HEK293 (cell line): ENCODE measurements at regions not wholly inside any gene's neighbourhood (a gene's known extent, or its start where the extent isn't known, plus 50 kb on each side); places are given as distances from the start of the nearest gene placed in this dataset.

ENCODE experiments used
- CTCF ChIA-PET: fragments of 350-600 bp; formaldehyde crosslinking; extraction: SDS; loops from one replicate; lab custom pipeline; 2021; ENCODE audit warnings: antibody characterized with exemption; lab: Yijun Ruan, JAX
- POLR2A ChIA-PET: fragments of 300-600 bp; formaldehyde crosslinking; extraction: SDS; loops from one replicate; lab custom pipeline; 2020; ENCODE audit warnings: antibody characterized with exemption, inconsistent platforms; lab: Yijun Ruan, JAX
- H3K27ac ChIP-seq: fragments of 200-500 bp; sonication (Bioruptor generic); 2 replicates; pipeline ENCODE4 v1.5.1; 2014; ENCODE audit warnings: low read depth, low read length, control low read depth, inconsistent platforms; ENCODE audit errors: extremely low read depth
- H3K36me3 ChIP-seq, 2 experiments: fragments of 200-500 bp in 1 of 2; sonication (Bioruptor generic) in 1 of 2; 1 replicate in 1 of 2; 2 replicates in 1 of 2; pipeline ENCODE4 v1.5.1; 2014 to 2017; ENCODE audit warnings: inconsistent platforms in 2 of 2, low read length in 2 of 2; ENCODE audit not compliant: control insufficient read depth in 2 of 2, insufficient read depth in 1 of 2
- H3K4me1 ChIP-seq: fragments of 200-500 bp; sonication (Bioruptor generic); 2 replicates; pipeline ENCODE4 v1.5.1; 2014; ENCODE audit warnings: mild to moderate bottlenecking, low read length, inconsistent platforms; ENCODE audit not compliant: control insufficient read depth, insufficient read depth
- H3K4me3 ChIP-seq: 2 replicates; pipeline ENCODE4 v1.5.1; 2011; ENCODE audit warnings: low read depth, mild to moderate bottlenecking, control low read depth, low read length, moderate library complexity
- H3K9me3 ChIP-seq: fragments of 200-500 bp; sonication (Bioruptor generic); 2 replicates; pipeline ENCODE4 v1.5.1; 2014; ENCODE audit warnings: low read depth, low read length, inconsistent platforms; ENCODE audit not compliant: control insufficient read depth, insufficient read depth
- MYNN ChIP-seq: fragments of 450-650 bp; formaldehyde crosslinking; IDR thresholded peaks from 2 replicates; pipeline ENCODE4 v1.5.1; 2016; ENCODE audit warnings: missing biosample characterization, missing genetic modification characterization, borderline replicate concordance
- OSR2 ChIP-seq: fragments of 450-650 bp; formaldehyde crosslinking; IDR thresholded peaks from 2 replicates; pipeline ENCODE4 v1.5.1; 2016; ENCODE audit warnings: missing biosample characterization, missing genetic modification characterization
- SETDB1 ChIP-seq: IDR thresholded peaks from one replicate; pipeline ENCODE4 v1.6.1; 2017; ENCODE audit warnings: mild to moderate bottlenecking, low read length, moderate library complexity, mixed read lengths; ENCODE audit not compliant: insufficient read length
- ZBTB1 ChIP-seq: fragments of 450-650 bp; formaldehyde crosslinking; IDR thresholded peaks from 2 replicates; pipeline ENCODE4 v1.5.1; 2016; ENCODE audit warnings: missing biosample characterization, missing genetic modification characterization
- ZBTB49 ChIP-seq: fragments of 450-650 bp; formaldehyde crosslinking; IDR thresholded peaks from 2 replicates; pipeline ENCODE4 v1.5.1; 2016; ENCODE audit warnings: missing biosample characterization, missing genetic modification characterization, low read depth
- ZEB2 ChIP-seq: fragments of 450-650 bp; formaldehyde crosslinking; IDR thresholded peaks from 2 replicates; pipeline ENCODE4 v1.5.1; 2016; ENCODE audit warnings: missing biosample characterization, missing genetic modification characterization
- ZFP41 ChIP-seq: fragments of 450-650 bp; formaldehyde crosslinking; IDR thresholded peaks from 2 replicates; pipeline ENCODE4 v1.5.1; 2016; ENCODE audit warnings: missing biosample characterization, missing genetic modification characterization, borderline replicate concordance
- ZNF169 ChIP-seq: fragments of 450-650 bp; formaldehyde crosslinking; IDR thresholded peaks from 2 replicates; pipeline ENCODE4 v1.5.1; 2016; ENCODE audit warnings: missing biosample characterization, missing genetic modification characterization
- ZNF175 ChIP-seq: fragments of 450-650 bp; formaldehyde crosslinking; IDR thresholded peaks from 2 replicates; pipeline ENCODE4 v1.5.1; 2016; ENCODE audit warnings: missing biosample characterization, missing genetic modification characterization
- ZNF366 ChIP-seq: fragments of 450-650 bp; formaldehyde crosslinking; conservative IDR thresholded peaks from 2 replicates; pipeline ENCODE4 v1.5.1; 2016; ENCODE audit warnings: missing biosample characterization, missing genetic modification characterization
- ZNF426 ChIP-seq: fragments of 450-650 bp; formaldehyde crosslinking; IDR thresholded peaks from 2 replicates; pipeline ENCODE4 v1.5.1; 2017; ENCODE audit warnings: missing biosample characterization, missing genetic modification characterization, mild to moderate bottlenecking, inconsistent platforms, moderate library complexity
- ZNF48 ChIP-seq: fragments of 450-650 bp; formaldehyde crosslinking; IDR thresholded peaks from 2 replicates; pipeline ENCODE4 v1.5.1; 2016; ENCODE audit warnings: missing biosample characterization, missing genetic modification characterization
- ZNF670 ChIP-seq: fragments of 450-650 bp; formaldehyde crosslinking; IDR thresholded peaks from 2 replicates; pipeline ENCODE4 v1.5.1; 2016; ENCODE audit warnings: missing biosample characterization, missing genetic modification characterization, low read depth
- ZNF830 ChIP-seq: fragments of 450-650 bp; IDR thresholded peaks from 2 replicates; pipeline ENCODE4 v1.5.0; 2018; ENCODE audit warnings: missing biosample characterization, missing genetic modification characterization, low read depth, mild to moderate bottlenecking, moderate library complexity
- TF ChIP-seq, protein P1 (sequence below): fragments of 450-650 bp; formaldehyde crosslinking; IDR thresholded peaks from 2 replicates; pipeline ENCODE4 v1.5.1; 2016; ENCODE audit warnings: missing biosample characterization, missing genetic modification characterization, borderline replicate concordance
- TF ChIP-seq, protein P2 (sequence below): fragments of 450-650 bp; formaldehyde crosslinking; IDR thresholded peaks from 2 replicates; pipeline ENCODE4; 2016; ENCODE audit warnings: missing biosample characterization, missing genetic modification characterization

DNA sequence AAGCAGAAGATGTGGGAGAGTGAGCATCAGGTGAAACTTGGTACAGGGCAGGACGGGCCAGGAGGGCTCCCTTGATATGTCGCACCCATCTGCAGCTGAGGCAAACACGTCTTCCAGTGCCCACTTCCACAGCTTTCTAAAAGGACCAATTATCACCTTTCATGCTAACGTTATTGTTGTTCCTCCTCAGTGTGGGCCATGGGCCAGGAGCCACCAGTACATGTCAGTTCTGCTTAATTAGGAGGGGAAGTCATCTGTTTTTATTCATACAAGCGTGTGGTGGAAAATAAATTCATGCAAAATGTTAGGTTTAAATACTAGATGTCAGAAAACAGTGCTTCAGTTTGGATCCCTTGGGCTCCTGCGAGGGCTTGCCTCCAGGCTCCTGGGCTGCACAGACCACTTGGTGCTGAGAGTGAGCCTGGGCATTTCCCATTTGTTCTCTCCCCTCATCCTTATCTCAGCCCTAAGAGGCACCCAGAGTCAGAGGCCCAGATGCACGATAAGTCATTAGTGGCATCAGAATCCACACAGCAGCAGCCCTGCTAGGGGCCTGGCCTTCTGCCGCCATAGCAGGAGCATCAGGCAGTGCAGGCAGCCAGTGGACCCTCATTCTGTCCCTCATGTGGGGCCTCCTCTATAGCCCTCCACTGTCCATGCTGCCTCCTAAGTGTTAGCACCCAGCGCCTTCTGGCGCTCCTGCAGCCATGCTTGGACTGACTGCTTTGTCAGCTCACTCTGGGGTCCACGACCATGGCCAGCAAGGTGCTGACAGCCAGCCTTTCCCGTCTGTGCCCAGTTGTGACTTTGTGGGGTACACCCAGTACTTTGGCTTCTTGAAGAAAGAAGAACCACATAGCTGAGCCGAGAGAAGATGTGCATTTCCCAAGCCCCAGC lies 539.8 kb upstream of the RAB6C start:
- H3K27ac ChIP-seq: no peak overlapping the region
- H3K4me1 ChIP-seq: no peaks in the 10 kb centered on the region
- no peak overlapping the region for H3K4me3 ChIP-seq
- peaks cover 0 to 16% of the 10 kb centered on the region in 2 experiments; a peak in 1 of 3 replicates for H3K36me3 ChIP-seq
- ChIA-PET CTCF (interaction anchor here (0.7 kb wide), 1 partner anchor 43 kb away, joined by 3 read pairs; no protein-coding TSS in a partner anchor), POLR2A (no interaction called here)
- H3K9me3 ChIP-seq: no peaks in the 10 kb centered on the region
- no peak for TF ChIP-seq OSR2
- TF ChIP-seq MYNN: no peak
- TF ChIP-seq, protein P1, sequence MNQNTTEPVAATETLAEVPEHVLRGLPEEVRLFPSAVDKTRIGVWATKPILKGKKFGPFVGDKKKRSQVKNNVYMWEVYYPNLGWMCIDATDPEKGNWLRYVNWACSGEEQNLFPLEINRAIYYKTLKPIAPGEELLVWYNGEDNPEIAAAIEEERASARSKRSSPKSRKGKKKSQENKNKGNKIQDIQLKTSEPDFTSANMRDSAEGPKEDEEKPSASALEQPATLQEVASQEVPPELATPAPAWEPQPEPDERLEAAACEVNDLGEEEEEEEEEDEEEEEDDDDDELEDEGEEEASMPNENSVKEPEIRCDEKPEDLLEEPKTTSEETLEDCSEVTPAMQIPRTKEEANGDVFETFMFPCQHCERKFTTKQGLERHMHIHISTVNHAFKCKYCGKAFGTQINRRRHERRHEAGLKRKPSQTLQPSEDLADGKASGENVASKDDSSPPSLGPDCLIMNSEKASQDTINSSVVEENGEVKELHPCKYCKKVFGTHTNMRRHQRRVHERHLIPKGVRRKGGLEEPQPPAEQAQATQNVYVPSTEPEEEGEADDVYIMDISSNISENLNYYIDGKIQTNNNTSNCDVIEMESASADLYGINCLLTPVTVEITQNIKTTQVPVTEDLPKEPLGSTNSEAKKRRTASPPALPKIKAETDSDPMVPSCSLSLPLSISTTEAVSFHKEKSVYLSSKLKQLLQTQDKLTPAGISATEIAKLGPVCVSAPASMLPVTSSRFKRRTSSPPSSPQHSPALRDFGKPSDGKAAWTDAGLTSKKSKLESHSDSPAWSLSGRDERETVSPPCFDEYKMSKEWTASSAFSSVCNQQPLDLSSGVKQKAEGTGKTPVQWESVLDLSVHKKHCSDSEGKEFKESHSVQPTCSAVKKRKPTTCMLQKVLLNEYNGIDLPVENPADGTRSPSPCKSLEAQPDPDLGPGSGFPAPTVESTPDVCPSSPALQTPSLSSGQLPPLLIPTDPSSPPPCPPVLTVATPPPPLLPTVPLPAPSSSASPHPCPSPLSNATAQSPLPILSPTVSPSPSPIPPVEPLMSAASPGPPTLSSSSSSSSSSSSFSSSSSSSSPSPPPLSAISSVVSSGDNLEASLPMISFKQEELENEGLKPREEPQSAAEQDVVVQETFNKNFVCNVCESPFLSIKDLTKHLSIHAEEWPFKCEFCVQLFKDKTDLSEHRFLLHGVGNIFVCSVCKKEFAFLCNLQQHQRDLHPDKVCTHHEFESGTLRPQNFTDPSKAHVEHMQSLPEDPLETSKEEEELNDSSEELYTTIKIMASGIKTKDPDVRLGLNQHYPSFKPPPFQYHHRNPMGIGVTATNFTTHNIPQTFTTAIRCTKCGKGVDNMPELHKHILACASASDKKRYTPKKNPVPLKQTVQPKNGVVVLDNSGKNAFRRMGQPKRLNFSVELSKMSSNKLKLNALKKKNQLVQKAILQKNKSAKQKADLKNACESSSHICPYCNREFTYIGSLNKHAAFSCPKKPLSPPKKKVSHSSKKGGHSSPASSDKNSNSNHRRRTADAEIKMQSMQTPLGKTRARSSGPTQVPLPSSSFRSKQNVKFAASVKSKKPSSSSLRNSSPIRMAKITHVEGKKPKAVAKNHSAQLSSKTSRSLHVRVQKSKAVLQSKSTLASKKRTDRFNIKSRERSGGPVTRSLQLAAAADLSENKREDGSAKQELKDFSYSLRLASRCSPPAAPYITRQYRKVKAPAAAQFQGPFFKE (tag by site-specific recombination): no peak
- TF ChIP-seq ZBTB49 (tag by site-specific recombination): no peak
- TF ChIP-seq ZEB2 (tag by site-specific recombination): no peak
- no peak for TF ChIP-seq ZNF670
- TF ChIP-seq, protein P2, sequence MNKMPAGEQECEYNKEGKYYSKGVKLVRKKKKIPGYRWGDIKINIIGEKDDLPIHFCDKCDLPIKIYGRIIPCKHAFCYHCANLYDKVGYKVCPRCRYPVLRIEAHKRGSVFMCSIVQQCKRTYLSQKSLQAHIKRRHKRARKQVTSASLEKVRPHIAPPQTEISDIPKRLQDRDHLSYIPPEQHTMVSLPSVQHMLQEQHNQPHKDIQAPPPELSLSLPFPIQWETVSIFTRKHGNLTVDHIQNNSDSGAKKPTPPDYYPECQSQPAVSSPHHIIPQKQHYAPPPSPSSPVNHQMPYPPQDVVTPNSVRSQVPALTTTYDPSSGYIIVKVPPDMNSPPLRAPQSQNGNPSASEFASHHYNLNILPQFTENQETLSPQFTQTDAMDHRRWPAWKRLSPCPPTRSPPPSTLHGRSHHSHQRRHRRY (tag by site-specific recombination): no peak
- TF ChIP-seq ZNF426: no peak
- no peak for TF ChIP-seq SETDB1
- no peak for TF ChIP-seq ZNF175 (tag by site-specific recombination)
- no peak for TF ChIP-seq ZFP41 (tag by site-specific recombination)
- TF ChIP-seq ZNF169: no peak

- H3K36me3 ChIP-seq: peaks cover 0 to 16% of the 10 kb centered on the region in 2 experiments; a peak in 1 of 3 replicates
- H3K27ac ChIP-seq: no peak overlapping the region
- ChIA-PET CTCF (no interaction called here), POLR2A (no interaction called here)
- no peak overlapping the region for H3K4me3 ChIP-seq
- no peaks in the 10 kb centered on the region for H3K9me3 ChIP-seq
- no peak for TF ChIP-seq ZNF830
- TF ChIP-seq ZBTB1 (tag by site-specific recombination): no peak
- TF ChIP-seq ZNF48 (tag by site-specific recombination): no peak
- no peak for TF ChIP-seq ZNF366 (tag by site-specific recombination)
- H3K4me1 ChIP-seq: no peaks in the 10 kb centered on the region
Observed at GRCh38 chr2:129441610-129442009, 537.9 kb upstream of the RAB6C start.
